ENCODE measurements at regions not wholly inside any gene's neighbourhood (a gene's known extent, or its start where the extent isn't known, plus 50 kb on each side); places are given as distances from the start of the nearest gene placed in this dataset.

DNA sequence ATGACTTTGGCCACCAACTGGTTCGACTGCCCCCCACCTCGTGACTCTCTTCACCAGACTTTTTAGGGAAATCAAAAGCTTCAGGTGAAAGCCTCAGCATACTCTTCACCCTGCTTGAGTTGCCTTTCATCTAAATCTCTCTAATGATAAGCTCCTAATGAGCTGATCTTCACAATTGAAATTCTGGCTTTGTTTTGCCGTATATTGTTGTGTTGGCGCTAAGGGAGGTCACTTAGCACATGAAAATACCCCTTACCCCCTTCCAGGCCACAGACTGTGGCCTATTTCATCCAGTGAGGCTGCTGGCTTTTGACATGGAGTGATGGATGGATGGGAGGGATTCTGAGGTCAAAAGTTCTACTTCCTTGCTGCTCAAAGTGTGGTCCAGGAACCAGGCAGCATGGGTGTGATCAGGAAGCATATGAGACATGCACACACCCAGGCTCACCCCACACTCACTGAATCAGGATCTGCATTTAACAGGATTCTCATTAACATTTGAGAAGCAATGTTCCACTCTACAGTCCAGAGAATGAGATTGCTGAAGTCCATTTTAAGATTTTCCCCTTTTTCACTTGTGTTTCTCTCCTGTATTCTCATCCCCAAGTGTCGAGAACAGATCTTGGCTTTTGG lies 131.4 kb downstream of the DACT1 start:
- TF ChIP-seq TAF1 (IDR thresholded peaks at IDR 0.05; ENCODE audit: borderline replicate concordance, low read depth, low read length) = no peak
- no peak for TF ChIP-seq POLR2A (IDR thresholded peaks at IDR 0.05; ENCODE audit: low read depth, low read length)
- no peak for TF ChIP-seq POLR2AphosphoS5 (IDR thresholded peaks at IDR 0.05; ENCODE audit: low read depth, low read length)
